HG02943 (cell line): ENCODE measurements at regions not wholly inside any gene's neighbourhood (a gene's known extent, or its start where the extent isn't known, plus 50 kb on each side); places are given as distances from the start of the nearest gene placed in this dataset.

ENCODE experiments used
- ATAC-seq: cut with Tn5 transposase; IDR thresholded peaks from one replicate; pipeline ENCODE4 v1.9.1; 2021; ENCODE audit warnings: mild to moderate bottlenecking, low read depth, moderate library complexity; ENCODE audit not compliant: unreplicated experiment

DNA sequence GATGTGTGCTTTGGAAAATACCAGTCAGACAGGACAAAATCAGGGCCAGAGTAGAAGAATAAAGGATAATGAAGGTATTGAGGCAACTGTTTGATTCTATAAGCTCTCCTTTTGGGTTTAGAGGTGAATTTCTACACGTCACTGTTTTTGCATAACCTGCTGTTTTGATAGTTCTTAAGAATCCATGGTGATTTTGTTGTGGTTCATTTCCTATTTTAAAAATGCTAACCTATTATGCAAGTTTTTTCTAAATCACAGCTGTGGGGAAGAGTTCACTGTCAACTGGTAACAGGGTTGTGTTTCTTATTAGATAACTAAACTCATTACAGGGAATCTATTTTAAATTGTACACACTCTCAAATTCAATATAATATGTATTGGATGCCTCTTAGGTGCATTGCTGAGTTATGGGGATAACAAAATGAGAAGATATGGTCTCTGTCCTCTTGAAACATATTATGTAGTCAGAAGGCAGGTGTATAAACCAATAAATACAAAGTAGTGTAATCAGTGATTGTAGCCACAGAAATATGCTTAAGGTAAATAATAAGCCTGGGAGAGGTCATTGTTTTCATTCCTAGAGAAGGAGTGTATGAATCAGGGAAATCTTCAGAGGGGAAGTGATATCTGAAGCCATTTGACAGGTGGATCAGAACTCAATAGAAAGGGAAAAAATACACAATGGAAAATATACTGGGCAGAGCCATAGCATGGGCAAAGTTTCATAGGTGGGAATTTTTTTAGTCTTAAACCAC lies 192.5 kb downstream of the FAT3 start:
- ATAC-seq, result no peak

DNA sequence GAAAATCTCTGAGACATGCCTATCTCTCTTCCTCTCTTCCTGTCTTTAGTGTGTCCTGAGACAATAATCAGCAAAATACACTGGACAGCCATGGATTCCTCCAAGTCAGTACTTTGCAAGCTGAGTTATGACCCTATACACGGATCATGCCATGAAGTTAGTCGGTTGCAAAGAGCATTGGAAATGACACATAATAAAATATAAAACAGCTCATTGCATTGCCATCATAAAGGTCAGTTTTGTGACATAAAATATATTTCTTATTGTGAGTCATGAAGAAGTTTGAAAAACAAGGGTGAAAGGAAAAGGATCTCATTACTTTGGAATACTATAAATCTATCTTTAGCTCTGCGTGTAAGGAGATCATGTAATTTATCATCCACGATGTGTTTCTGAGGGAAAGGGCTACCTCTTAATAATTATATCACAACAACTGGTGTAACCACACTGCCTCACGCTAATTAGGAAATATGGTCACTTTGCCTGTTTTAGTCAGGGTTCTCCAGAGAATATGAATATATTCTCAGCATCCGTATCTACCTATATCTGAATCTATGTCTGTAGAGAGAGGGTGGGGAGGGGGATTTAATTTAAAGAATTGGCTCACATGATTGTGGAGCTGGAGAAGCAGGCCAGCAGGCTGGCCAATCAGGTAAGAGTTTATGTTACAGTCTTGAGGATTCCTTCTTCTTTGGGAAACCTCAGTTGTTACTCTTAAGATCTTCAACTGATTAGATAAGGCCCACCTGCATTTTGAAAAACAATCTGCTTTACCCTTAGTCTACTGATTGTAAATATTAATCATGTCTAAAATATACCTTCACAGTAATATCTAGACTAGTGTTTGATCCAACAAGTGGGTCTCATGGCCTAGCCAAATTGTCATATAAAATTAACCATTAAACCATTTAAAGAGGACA lies 198.8 kb downstream of the FAT3 start:
- no peak for ATAC-seq

DNA sequence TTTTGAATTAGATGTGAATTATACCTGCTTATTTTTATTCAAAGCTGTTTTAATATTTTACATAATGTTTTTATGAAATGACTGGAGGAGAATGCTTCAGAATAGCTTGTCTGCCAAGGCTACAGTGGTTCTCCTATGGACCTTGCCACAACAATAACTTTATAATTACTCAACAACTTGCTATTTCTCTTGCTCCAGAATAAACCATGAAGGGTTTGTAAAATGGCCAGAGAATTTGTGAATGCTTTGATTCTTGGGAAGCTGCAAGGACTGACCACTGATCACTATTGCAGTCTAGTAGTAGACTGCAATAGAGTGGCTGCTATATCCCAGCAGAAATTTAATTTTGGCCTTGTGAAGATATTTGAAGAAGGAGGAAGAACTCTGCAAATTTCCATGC lies 199.7 kb downstream of the FAT3 start:
- ATAC-seq, result no peak

DNA sequence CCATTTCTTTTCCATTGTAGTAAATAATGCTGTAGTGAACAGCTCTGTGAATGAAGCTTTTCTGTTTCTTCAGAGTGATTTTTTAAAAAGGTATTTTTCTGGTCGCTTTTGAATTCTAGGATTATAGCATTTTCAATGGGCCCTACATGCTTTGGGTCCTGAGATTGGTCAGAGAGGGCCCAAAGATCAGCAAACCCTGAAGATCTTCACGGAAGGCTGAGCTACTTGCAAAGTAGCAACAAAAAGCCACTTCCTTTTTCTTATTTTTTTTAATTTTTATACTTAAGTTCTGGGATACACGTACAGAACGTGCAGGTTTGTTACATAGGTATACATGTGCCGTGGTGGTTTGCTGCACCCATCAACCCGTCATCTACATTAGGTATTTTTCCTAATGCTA lies 200.5 kb downstream of the FAT3 start:
- no peak for ATAC-seq

DNA sequence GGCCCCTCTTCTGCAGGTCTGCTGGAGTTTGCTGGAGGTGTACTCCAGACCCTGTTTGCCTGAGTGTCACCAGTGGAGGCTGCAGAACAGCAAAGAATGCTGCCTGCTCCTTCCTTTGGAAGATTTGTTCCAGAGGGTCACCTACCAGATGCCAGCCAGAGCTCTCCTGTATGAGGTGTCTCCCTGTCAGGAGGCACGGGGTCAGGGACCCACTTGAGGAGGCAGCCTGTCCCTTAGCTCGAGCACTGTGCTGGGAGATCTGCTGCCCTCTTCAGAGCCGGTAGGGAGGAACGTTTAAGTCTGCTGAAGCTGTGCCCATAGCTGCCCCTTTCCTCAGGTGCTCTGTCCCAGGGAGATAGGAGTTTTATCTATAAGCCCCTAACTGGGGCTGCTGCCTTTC lies 207.9 kb downstream of the FAT3 start:
- ATAC-seq, result no peak

DNA sequence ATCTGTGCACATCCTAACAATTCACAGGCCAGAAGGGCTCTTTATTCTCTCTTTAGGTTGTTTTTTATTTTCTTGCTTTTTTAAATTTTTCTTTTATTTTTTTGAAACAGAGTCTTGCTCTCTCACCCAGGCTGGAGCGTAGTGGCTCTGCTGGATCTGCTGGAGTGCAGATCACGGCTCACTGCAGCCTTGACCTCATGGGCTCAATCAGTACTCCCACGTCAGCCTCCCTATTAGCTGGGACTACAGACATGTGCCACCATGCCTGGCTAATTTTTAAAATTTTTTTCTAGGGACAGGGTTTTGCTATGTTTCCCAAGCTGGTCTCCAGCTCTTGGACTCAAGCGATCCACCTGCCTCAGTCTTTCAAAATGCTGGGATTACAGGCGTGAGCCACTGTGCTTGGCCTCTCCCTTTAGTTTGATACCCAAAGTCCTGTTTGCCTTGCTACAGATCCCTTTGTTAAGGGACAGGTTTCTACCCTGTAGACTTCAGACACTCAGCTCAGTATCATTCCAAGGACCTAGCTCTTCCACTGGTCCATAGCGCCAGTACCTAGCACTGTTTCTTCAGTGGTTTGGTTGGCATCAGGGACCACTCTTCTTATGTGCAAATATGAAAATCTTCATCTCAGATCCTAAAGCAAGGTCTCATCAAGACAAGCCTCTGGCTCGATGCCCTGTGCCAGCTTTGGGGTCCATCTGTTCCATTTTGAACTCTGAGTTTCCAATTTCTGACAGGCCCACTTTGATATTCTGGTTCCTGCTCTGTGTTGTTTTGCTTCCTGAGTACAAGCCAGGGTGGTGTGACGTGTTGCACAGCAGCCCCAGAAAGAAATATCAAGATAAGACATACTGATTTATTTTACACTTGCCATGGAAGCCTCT lies 211.7 kb downstream of the FAT3 start:
- ATAC-seq, result no peak

DNA sequence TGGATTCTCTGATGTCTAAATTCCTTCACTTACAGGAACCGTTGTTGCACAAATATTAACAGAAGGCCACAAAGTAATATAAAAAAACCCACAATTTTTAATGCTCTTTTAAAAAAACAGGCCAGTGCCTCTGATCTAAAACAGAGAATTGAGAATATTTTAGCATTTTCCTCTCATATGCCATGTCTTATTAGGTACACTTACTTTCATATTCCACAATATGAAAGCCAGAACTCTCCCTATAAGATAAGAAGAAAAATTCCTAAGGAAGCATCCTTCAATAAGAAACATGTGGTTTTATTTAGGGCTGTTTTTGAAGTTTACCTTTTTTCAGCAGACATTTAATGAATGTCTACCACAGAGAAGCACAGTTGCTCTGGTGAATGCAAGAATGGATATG lies 214.5 kb downstream of the FAT3 start:
- no peak for ATAC-seq

DNA sequence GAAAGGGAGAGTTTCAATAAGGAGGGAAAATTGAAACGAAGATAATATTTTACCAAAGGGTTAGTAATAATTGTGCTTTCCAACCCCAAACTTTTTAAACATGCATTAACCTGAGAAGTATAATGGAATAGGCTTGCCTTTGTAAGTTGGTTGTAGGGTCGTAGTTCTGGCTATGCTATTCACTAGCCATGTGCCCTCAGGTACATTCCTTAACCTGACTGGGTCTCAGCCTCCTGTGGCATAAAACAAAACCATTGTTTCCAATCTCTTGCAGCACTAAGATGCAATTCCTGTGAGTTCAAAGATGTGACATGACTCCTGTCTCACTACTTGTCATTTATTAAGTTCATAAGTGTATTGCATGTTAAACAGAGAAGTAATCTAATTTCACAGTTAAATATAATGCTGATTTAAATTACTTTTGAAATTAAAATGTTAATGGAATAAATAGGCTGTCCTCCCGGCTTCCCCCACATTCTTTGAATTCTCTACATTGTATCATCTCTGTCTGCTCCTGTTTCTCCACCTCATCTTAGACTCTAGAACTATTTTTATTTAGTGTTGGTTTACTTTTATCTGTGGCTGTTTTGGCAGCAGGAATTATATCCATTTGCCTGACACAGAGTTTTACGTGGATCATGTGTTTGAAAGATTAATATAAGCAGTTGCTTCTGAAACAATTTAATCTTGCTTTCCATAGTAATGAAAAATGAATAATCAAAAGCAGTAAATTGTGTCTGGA lies 216.3 kb downstream of the FAT3 start:
- no peak for ATAC-seq

DNA sequence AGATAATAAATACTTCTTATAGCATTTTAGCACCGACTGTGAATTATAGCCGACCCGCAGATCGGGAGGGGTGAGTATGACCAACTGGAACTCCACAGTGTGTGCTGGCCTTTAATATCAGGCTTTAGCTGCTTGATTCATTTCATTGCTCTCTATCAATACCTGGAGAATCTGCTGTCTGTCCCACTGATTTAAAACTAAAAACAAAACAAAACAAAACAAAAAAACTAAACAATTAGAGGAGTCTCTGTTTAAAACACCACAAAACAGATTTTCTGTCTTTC lies 216.8 kb downstream of the FAT3 start:
- ATAC-seq, result no peak

DNA sequence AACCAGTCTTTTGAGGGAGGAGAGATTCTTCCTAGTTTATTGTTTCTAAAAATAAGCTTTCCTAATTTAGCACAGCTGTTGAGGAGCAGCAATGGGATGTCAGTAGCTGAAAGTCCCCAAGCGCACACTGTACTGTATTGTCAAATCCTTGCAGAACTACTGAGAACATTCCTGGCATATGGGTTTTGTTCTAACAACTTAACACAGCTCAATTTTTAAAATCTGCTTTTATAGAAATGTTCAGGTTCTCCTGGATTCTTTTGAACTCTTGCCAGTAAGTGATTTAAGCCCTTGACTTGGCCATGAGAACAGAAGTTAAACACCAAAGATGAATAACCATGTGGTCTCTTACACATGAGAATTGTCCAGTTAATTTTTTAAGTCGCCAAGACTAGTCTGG lies 218.6 kb downstream of the FAT3 start:
- ATAC-seq, result no peak

DNA sequence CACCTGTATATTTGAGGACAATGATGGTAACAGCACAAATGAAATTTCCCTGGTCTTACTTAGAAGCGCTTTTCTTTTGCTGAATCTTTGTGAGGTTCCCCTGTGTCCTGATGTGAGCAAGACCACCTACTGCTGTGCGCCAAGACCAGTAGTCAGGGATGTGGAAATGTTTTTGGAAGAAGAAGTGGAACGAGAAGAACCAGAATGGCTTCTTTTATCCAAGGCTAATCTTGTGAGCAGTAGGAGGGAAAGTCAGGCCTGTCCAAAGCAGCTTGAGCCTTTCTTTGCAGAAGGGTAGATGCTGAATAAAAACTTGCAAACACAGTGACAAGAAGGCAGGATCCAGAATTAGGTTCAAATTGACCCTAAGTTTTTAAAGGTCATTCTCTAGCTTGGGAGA lies 223.0 kb downstream of the FAT3 start:
- ATAC-seq, result no peak

DNA sequence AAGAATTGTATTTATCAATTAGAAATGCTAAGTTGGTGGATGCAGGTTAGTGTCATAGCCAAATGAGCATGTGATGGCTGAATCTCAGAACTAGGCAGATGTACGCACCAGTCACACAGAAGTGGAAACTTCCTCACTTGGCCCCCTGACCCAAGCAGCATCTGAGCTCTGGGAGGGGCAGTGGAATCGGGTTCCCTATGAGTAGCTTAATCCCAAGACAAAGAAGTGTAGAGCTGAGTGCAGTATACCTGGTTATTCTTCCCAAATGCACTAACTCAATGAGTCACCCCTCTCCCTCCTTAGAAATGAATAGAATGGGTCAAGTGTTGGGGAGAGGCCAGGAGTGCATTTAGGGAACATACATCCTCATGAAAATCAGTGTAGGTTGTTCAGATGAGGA lies 224.6 kb downstream of the FAT3 start:
- ATAC-seq, result no peak

DNA sequence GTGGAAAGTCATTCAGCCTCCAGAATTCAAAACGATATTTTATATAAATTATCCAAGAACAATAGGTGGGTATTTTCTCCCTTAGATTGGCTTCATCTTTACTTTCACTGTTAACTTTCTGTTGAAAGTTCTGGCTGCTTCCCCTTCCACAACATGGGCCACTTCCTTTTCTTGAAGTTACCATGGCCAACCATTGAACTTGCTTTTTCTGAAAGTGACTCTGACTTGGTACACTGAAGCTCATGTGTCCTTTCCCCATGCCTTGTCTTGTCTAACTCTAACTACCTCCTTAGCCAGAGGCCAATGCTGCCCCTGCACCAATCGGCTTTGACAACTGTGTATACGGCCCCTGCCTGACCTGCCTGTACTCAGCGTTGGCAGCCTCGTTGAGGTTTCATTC lies 225.2 kb downstream of the FAT3 start:
- ATAC-seq, result no peak

DNA sequence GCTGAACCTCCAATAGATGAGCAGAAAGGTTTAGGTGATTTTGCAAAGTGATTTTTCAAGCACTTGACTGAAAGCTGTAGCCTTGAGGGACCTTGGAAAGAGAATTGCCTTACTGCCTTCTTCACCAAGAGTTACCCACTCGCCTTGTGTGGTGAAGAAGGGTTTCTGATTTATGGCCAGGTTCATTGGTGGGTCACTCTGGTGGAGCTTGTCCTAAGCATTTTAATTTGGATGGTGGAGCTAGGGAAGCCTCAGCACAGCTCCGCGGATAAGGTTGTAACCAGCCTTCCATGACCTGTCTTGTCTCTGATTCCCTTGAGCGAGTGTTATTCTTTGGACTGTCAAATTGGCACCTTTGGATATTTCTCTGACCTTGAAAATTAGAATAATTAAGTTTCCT lies 226.4 kb downstream of the FAT3 start:
- ATAC-seq, result no peak

DNA sequence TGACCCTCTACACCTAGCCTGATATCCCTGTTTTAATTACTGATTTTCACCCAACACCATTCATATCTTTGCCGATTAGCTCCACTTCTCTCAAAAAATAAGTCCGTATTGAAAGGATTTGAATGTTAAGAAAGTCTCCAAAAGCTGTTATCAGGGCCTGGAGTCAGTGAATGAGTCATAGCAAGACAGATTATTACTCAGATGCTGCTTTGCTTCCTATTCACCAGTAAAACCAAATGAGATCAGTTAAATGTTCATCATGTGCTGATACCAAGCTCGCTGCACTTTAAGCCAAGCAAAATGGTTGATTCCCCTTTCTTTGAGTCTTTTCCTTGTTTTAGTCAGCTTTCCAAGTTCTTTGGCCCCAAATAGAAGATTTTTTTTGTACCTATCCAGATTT lies 228.4 kb downstream of the FAT3 start:
- no peak for ATAC-seq

DNA sequence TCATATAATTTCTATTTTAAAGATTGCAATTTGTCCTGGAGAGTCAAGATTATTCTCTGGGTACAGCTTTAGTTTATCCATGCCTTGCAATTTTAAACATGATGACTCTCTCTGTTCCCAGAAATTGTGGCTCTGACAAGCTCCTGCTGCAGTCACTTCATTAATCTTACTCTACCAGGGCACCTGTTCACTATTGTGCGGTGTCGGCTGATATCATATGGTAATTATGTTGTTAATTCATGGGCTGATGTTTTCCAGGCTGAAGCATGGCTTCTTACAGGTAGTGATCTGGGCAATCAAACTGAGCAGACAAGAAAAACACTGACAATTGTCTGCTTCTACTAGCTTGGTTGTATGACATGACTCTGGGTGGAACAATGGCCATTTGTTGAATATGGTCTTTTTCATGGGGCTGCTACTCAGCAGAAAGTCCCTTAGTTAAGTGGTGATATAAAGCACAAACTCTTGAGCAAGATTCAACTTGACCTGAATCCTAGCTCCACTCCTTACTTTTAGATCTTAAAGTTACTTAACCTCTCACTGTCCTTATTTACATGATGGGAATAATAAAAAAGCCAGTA lies 230.7 kb downstream of the FAT3 start:
- ATAC-seq, result no peak

DNA sequence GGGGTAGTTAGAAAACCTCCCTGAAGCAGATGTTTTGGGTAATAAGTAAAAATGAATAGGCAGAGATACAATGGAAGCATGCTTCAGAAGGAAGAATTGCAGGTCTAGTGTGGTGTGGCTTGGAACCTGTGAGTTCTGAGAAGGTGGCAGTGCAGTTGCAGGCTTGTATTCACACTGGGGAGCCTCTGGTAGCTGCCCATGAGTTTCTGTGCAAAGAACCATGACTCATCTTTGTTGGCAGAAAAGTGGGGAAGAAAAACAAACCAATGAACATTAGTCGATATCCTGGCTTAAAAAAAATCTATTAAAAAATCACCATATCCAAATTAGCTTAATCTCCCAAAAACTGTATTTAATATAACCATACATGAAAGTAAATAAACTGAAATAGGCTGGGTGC lies 232.6 kb downstream of the FAT3 start:
- no peak for ATAC-seq

DNA sequence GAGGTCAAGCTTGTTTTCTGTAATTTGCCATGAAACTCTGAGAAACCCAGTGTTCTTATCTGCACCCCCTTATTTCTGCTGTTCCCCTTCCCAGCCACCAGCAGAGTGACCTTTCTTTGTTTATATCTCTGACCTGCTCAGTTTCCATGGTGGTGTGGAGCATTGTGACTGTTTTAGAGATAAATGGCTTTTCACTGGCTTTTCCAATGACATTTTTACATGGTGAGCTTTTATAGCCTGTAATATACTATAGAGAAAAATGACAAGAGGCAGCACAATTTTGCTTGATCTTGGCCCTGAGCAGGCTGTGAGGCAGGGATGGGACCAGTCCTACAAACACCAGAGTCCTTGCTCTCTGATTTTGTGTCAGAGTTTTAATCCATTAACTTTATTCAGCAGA lies 233.9 kb downstream of the FAT3 start:
- no peak for ATAC-seq

DNA sequence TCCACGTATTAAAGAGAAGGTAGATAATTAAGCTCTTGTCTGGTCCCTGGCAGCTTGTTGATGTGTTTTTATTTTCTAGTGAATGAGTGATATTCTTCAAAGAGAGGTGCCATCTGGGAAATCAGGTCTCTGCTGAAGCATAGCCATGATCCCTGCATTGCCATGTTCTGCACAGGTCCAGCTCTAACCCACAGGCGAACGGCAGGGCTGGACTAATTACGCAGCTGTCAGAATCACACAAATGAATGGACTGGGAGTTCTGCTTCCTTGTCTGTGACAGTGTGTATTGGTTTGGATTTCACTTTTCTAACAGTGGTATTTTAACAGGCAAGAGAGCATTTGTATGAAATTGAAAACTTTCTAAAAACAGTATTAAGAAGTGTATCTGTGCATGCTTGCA lies 235.6 kb downstream of the FAT3 start:
- no peak for ATAC-seq

DNA sequence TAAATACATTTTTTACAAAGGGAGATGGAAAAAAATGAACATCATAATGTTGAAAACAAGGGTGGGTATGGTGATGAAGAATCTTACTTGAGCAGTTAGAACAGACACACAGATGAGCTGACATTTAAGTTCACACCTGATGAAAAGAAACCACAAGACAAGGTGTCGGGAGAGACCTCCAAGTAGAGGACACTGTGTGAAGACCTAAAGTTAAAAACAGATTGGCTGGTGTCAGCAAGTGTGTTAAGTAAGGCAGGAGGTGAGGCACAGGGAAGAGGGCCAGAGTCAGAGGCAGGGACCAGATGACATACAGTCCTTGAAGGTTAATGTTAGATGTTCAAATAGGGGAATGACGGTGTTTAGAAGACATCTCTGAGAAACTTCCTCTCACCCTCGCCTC lies 236.8 kb downstream of the FAT3 start:
- ATAC-seq, result no peak
